ENCODE measurements at regions not wholly inside any gene's neighbourhood (a gene's known extent, or its start where the extent isn't known, plus 50 kb on each side); places are given as distances from the start of the nearest gene placed in this dataset.
"Not testable (repeated sequence)": the region's sequence is repeated elsewhere in the genome, so short reads cannot be mapped to it uniquely, and the experiment has no call there.

GRCh38 chr1:163973586-163973985, 585.4 kb upstream of the PBX1 start:
- Histone ChIP-seq H3K4me1 (ENCODE audit: insufficient read depth, low read length) (no peaks in the 10 kb centered on the region), H3K27me3 (ENCODE audit: control insufficient read depth in 1 of 2, insufficient read depth in 2 of 2, low read length in 2 of 2) (no peaks in the 10 kb centered on the region), H3K4me3 (ENCODE audit: low read depth in 1 of 2, low read length in 2 of 2) (no peak overlapping the region), H3K27ac (ENCODE audit: low read depth, low read length) (no peak overlapping the region), H3K9ac (ENCODE audit: low read length) (no peak overlapping the region), H3K9me3 (ENCODE audit: low read length) (no peaks in the 10 kb centered on the region), H3K36me3 (ENCODE audit: insufficient read depth, low read length) (no peaks in the 10 kb centered on the region)

- H3K27ac ChIP-seq (ENCODE audit: low read depth, low read length): no peak overlapping the region
- H3K9ac ChIP-seq (ENCODE audit: low read length): no peak overlapping the region
- no peaks in the 10 kb centered on the region for H3K4me1 ChIP-seq (ENCODE audit: insufficient read depth, low read length)
- no peaks in the 10 kb centered on the region for H3K36me3 ChIP-seq (ENCODE audit: insufficient read depth, low read length)
- no peaks in the 10 kb centered on the region for H3K9me3 ChIP-seq (ENCODE audit: low read length)
- H3K27me3 ChIP-seq (ENCODE audit: control insufficient read depth in 1 of 2, insufficient read depth in 2 of 2, low read length in 2 of 2): no peaks in the 10 kb centered on the region
- no peak overlapping the region for H3K4me3 ChIP-seq (ENCODE audit: low read depth in 1 of 2, low read length in 2 of 2)
These were observed 584.9 kb upstream of the PBX1 start for GRCh38 chr1:163974120-163974519.

- Histone ChIP-seq H3K4me3 (ENCODE audit: low read depth in 1 of 2, low read length in 2 of 2) (no peak overlapping the region), H3K4me1 (ENCODE audit: insufficient read depth, low read length) (peaks cover 13% of the 10 kb centered on the region), H3K27me3 (ENCODE audit: control insufficient read depth in 1 of 2, insufficient read depth in 2 of 2, low read length in 2 of 2) (no peaks in the 10 kb centered on the region), H3K27ac (ENCODE audit: low read depth, low read length) (no peak overlapping the region), H3K36me3 (ENCODE audit: insufficient read depth, low read length) (no peaks in the 10 kb centered on the region), H3K9me3 (ENCODE audit: low read length) (no peaks in the 10 kb centered on the region), H3K9ac (ENCODE audit: low read length) (no peak overlapping the region)
These were observed 578.6 kb upstream of the PBX1 start for GRCh38 chr1:163980394-163980793.

GRCh38 chr1:163981500-163982030, 577.4 kb upstream of the PBX1 start:
- H3K4me1 ChIP-seq (ENCODE audit: insufficient read depth, low read length): peaks cover 24% of the 10 kb centered on the region
- H3K36me3 ChIP-seq (ENCODE audit: insufficient read depth, low read length): no peaks in the 10 kb centered on the region
- H3K27me3 ChIP-seq (ENCODE audit: control insufficient read depth in 1 of 2, insufficient read depth in 2 of 2, low read length in 2 of 2): no peaks in the 10 kb centered on the region
- H3K9me3 ChIP-seq (ENCODE audit: low read length): no peaks in the 10 kb centered on the region
- no peak overlapping the region for H3K4me3 ChIP-seq (ENCODE audit: low read depth in 1 of 2, low read length in 2 of 2)
- no peak overlapping the region for H3K9ac ChIP-seq (ENCODE audit: low read length)
- H3K27ac ChIP-seq (ENCODE audit: low read depth, low read length): no peak overlapping the region

- H3K4me1 ChIP-seq (ENCODE audit: insufficient read depth, low read length): peaks cover 26% of the 10 kb centered on the region
- no peaks in the 10 kb centered on the region for H3K9me3 ChIP-seq (ENCODE audit: low read length)
- no peak overlapping the region for H3K9ac ChIP-seq (ENCODE audit: low read length)
- no peak overlapping the region for H3K27ac ChIP-seq (ENCODE audit: low read depth, low read length)
- no peak overlapping the region for H3K4me3 ChIP-seq (ENCODE audit: low read depth in 1 of 2, low read length in 2 of 2)
- H3K36me3 ChIP-seq (ENCODE audit: insufficient read depth, low read length): no peaks in the 10 kb centered on the region
- H3K27me3 ChIP-seq (ENCODE audit: control insufficient read depth in 1 of 2, insufficient read depth in 2 of 2, low read length in 2 of 2): no peaks in the 10 kb centered on the region
These were observed 575.9 kb upstream of the PBX1 start for GRCh38 chr1:163983097-163983496.

- Histone ChIP-seq H3K4me1 (ENCODE audit: insufficient read depth, low read length) (peaks cover 26% of the 10 kb centered on the region), H3K27me3 (ENCODE audit: control insufficient read depth in 1 of 2, insufficient read depth in 2 of 2, low read length in 2 of 2) (no peaks in the 10 kb centered on the region), H3K27ac (ENCODE audit: low read depth, low read length) (no peak overlapping the region), H3K9me3 (ENCODE audit: low read length) (no peaks in the 10 kb centered on the region), H3K9ac (ENCODE audit: low read length) (no peak overlapping the region), H3K4me3 (ENCODE audit: low read depth in 1 of 2, low read length in 2 of 2) (no peak overlapping the region), H3K36me3 (ENCODE audit: insufficient read depth, low read length) (no peaks in the 10 kb centered on the region)
These were observed 573.3 kb upstream of the PBX1 start for GRCh38 chr1:163985700-163986099.

GRCh38 chr1:163999131-163999530, 559.9 kb upstream of the PBX1 start:
- Histone ChIP-seq H3K9ac (ENCODE audit: low read length) (no peak overlapping the region), H3K4me1 (ENCODE audit: insufficient read depth, low read length) (no peaks in the 10 kb centered on the region), H3K9me3 (ENCODE audit: low read length) (no peaks in the 10 kb centered on the region), H3K36me3 (ENCODE audit: insufficient read depth, low read length) (no peaks in the 10 kb centered on the region), H3K4me3 (ENCODE audit: low read depth in 1 of 2, low read length in 2 of 2) (no peak overlapping the region), H3K27ac (ENCODE audit: low read depth, low read length) (no peak overlapping the region), H3K27me3 (ENCODE audit: control insufficient read depth in 1 of 2, insufficient read depth in 2 of 2, low read length in 2 of 2) (no peaks in the 10 kb centered on the region)

GRCh38 chr1:164006186-164006585, 552.8 kb upstream of the PBX1 start:
- H3K27me3 ChIP-seq (ENCODE audit: control insufficient read depth in 1 of 2, insufficient read depth in 2 of 2, low read length in 2 of 2); H3K4me3 ChIP-seq (ENCODE audit: low read depth in 1 of 2, low read length in 2 of 2); H3K36me3 ChIP-seq (ENCODE audit: insufficient read depth, low read length); H3K4me1 ChIP-seq (ENCODE audit: insufficient read depth, low read length); H3K9ac ChIP-seq (ENCODE audit: low read length); H3K27ac ChIP-seq (ENCODE audit: low read depth, low read length); H3K9me3 ChIP-seq (ENCODE audit: low read length): not testable (repeated sequence)

GRCh38 chr1:164006621-164007020, 552.4 kb upstream of the PBX1 start:
- H3K27ac ChIP-seq (ENCODE audit: low read depth, low read length): no peak overlapping the region
- H3K27me3 ChIP-seq (ENCODE audit: control insufficient read depth in 1 of 2, insufficient read depth in 2 of 2, low read length in 2 of 2): no peaks in the 10 kb centered on the region
- no peaks in the 10 kb centered on the region for H3K9me3 ChIP-seq (ENCODE audit: low read length)
- H3K4me3 ChIP-seq (ENCODE audit: low read depth in 1 of 2, low read length in 2 of 2): no peak overlapping the region
- no peak overlapping the region for H3K9ac ChIP-seq (ENCODE audit: low read length)
- no peaks in the 10 kb centered on the region for H3K36me3 ChIP-seq (ENCODE audit: insufficient read depth, low read length)
- no peaks in the 10 kb centered on the region for H3K4me1 ChIP-seq (ENCODE audit: insufficient read depth, low read length)

GRCh38 chr1:164017239-164017638, 541.7 kb upstream of the PBX1 start:
- H3K4me3 ChIP-seq (ENCODE audit: low read depth in 1 of 2, low read length in 2 of 2): no peak overlapping the region
- no peaks in the 10 kb centered on the region for H3K4me1 ChIP-seq (ENCODE audit: insufficient read depth, low read length)
- H3K27me3 ChIP-seq (ENCODE audit: control insufficient read depth in 1 of 2, insufficient read depth in 2 of 2, low read length in 2 of 2): no peaks in the 10 kb centered on the region
- no peak overlapping the region for H3K9ac ChIP-seq (ENCODE audit: low read length)
- H3K36me3 ChIP-seq (ENCODE audit: insufficient read depth, low read length): no peaks in the 10 kb centered on the region
- no peak overlapping the region for H3K27ac ChIP-seq (ENCODE audit: low read depth, low read length)
- no peaks in the 10 kb centered on the region for H3K9me3 ChIP-seq (ENCODE audit: low read length)

GRCh38 chr1:164020391-164020790, 538.6 kb upstream of the PBX1 start:
- Histone ChIP-seq H3K4me3 (ENCODE audit: low read depth in 1 of 2, low read length in 2 of 2) (no peak overlapping the region), H3K9me3 (ENCODE audit: low read length) (no peaks in the 10 kb centered on the region), H3K36me3 (ENCODE audit: insufficient read depth, low read length) (no peaks in the 10 kb centered on the region), H3K4me1 (ENCODE audit: insufficient read depth, low read length) (no peaks in the 10 kb centered on the region), H3K27me3 (ENCODE audit: control insufficient read depth in 1 of 2, insufficient read depth in 2 of 2, low read length in 2 of 2) (no peaks in the 10 kb centered on the region), H3K9ac (ENCODE audit: low read length) (no peak overlapping the region), H3K27ac (ENCODE audit: low read depth, low read length) (no peak overlapping the region)

- H3K9ac ChIP-seq (ENCODE audit: low read length): no peak overlapping the region
- no peaks in the 10 kb centered on the region for H3K27me3 ChIP-seq (ENCODE audit: control insufficient read depth in 1 of 2, insufficient read depth in 2 of 2, low read length in 2 of 2)
- H3K4me1 ChIP-seq (ENCODE audit: insufficient read depth, low read length): no peaks in the 10 kb centered on the region
- no peak overlapping the region for H3K27ac ChIP-seq (ENCODE audit: low read depth, low read length)
- H3K9me3 ChIP-seq (ENCODE audit: low read length): no peaks in the 10 kb centered on the region
- H3K4me3 ChIP-seq (ENCODE audit: low read depth in 1 of 2, low read length in 2 of 2): no peak overlapping the region
- no peaks in the 10 kb centered on the region for H3K36me3 ChIP-seq (ENCODE audit: insufficient read depth, low read length)
These were observed 537.2 kb upstream of the PBX1 start for GRCh38 chr1:164021813-164022212.

All from muscle layer of colon (tissue), 2 donors.